ENCODE measurements at regions not wholly inside any gene's neighbourhood (a gene's known extent, or its start where the extent isn't known, plus 50 kb on each side); places are given as distances from the start of the nearest gene placed in this dataset.
A peak's percentile ranks its signal among the peaks of the same experiment; 100 is the strongest.

DNA sequence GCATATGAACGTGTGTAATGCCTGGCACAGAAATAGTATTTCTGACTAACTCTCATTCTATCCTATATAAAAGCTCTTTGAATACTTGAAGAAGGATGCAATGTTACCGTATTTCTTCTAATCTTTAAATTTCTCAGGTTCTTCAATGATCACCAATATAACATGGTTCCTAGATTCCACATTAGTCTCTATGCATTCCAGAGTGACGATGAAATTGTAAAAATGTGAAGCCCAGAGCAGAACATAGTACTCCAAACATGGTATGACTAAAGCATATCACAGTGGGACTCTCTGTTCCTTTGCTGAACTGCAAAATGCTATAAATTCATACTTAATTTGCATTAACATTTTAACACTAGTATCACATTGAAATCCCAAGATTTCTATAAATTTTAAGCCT is 877.6 kb upstream of the CHORDC1 start (continued):
- no peak for TF ChIP-seq RXRA (IDR thresholded peaks at IDR 0.05; ENCODE audit: borderline replicate concordance, low read depth)

DNA sequence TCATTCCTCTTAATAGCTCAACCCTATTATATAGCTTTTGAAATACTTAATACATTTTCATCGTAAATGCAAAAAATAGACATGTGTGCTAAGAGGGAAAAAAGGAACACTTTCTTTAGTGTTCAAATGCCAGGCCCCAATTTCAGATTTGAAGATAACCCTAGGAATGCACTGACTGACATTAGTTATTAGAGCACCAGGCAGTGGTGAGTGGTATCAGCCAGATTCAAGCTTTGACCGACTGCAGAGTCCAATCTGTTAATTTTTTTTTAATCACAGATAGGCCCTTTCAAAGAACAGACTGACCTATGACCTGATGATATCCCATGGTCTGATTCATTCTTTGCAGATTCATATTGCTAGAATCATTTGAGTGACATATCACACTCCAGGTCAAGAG is 874.2 kb upstream of the CHORDC1 start:
- H2AFZ ChIP-seq (ENCODE audit: low read depth) = no peak overlapping the region

DNA sequence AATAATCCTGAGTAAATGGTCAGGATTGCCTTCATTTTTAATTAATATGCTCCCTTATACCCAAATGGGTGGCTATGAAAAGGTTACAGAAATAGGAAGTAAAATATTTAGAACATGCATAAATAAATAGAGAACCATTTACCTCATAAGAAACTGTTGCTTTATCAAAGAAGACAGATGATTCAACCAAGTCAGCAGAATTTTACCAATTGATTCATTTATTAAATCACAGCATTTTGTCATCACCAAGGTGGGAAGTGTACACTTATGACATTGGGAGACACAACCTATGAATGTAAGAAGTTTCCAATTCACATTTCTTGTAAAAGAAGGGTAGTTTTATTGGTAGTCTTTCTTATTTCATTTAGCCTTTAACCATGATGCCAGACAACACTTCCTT is 870.3 kb upstream of the CHORDC1 start:
- Histone ChIP-seq H3K9ac (no peak overlapping the region), H3K9me2 (no peaks in the 10 kb centered on the region), H3K79me2 (ENCODE audit: insufficient read depth) (no peaks in the 10 kb centered on the region), H3K4me2 (no peak overlapping the region), H4K20me1 (ENCODE audit: insufficient read depth) (no peaks in the 10 kb centered on the region), H3K27me3 (ENCODE audit: insufficient read depth) (no peaks in the 10 kb centered on the region), H2AFZ (ENCODE audit: low read depth) (no peak overlapping the region), H3F3A (replicated peaks; ENCODE audit: insufficient read depth) (peaks cover 6% of the 10 kb centered on the region), H3K4me1 (ENCODE audit: control insufficient read depth in 1 of 2, insufficient read depth in 2 of 2, low read depth in 1 of 2, low read length in 1 of 2) (peaks cover 0 to 8% of the 10 kb centered on the region in 2 experiments; a peak in 1 of 4 replicates), H3K9me3 (no peaks in the 10 kb centered on the region), H3K4me3 (ENCODE audit: low read depth in 2 of 2, low read length in 1 of 2) (no peak overlapping the region), H3K27ac (ENCODE audit: low read depth in 2 of 2, low read length in 1 of 2) (no peak overlapping the region), H3K36me3 (replicated peaks in 1 of 2; ENCODE audit: control insufficient read depth in 1 of 2, insufficient read depth in 2 of 2, low read length in 1 of 2) (no peaks in the 10 kb centered on the region)
- POLR2A ChIA-PET = no interaction called here
- no peak for DNase-seq
- CTCF ChIA-PET = interaction anchor here (0.7 kb wide), 1 partner anchor 834 kb away, joined by 3 read pairs; no protein-coding TSS in a partner anchor
- TF ChIP-seq RAD21 (IDR thresholded peaks at IDR 0.05; ENCODE audit: low read length) (no peak), TCF12 (IDR thresholded peaks at IDR 0.05) (no peak), NFIC (IDR thresholded peaks at IDR 0.05; ENCODE audit: borderline replicate concordance) (no peak), YY1 (IDR thresholded peaks at IDR 0.05; ENCODE audit: low read depth) (no peak), CHD2 (IDR thresholded peaks at IDR 0.05; ENCODE audit: low read length, partially characterized antibody) (no peak), MXI1 (IDR thresholded peaks at IDR 0.05; ENCODE audit: low read depth, low read length) (no peak), ELF1 (IDR thresholded peaks at IDR 0.05) (no peak), EP300 (IDR thresholded peaks at IDR 0.05; ENCODE audit: borderline replicate concordance in 1 of 2, low read depth in 1 of 2, low read length in 1 of 2) (no peak), FOXM1 (IDR thresholded peaks at IDR 0.05; ENCODE audit: low read depth) (no peak), SIN3A (IDR thresholded peaks at IDR 0.05; ENCODE audit: borderline replicate concordance, low read depth, low read length) (no peak)
- TF ChIP-seq, protein P1, sequence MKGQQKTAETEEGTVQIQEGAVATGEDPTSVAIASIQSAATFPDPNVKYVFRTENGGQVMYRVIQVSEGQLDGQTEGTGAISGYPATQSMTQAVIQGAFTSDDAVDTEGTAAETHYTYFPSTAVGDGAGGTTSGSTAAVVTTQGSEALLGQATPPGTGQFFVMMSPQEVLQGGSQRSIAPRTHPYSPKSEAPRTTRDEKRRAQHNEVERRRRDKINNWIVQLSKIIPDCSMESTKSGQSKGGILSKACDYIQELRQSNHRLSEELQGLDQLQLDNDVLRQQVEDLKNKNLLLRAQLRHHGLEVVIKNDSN (IDR thresholded peaks at IDR 0.05; ENCODE audit: borderline replicate concordance, low read depth) = no peak
- TF ChIP-seq, protein P2, sequence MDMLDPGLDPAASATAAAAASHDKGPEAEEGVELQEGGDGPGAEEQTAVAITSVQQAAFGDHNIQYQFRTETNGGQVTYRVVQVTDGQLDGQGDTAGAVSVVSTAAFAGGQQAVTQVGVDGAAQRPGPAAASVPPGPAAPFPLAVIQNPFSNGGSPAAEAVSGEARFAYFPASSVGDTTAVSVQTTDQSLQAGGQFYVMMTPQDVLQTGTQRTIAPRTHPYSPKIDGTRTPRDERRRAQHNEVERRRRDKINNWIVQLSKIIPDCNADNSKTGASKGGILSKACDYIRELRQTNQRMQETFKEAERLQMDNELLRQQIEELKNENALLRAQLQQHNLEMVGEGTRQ (IDR thresholded peaks at IDR 0.05; ENCODE audit: borderline replicate concordance, low read depth, low read length) = no peak
- TF ChIP-seq, protein P3, sequence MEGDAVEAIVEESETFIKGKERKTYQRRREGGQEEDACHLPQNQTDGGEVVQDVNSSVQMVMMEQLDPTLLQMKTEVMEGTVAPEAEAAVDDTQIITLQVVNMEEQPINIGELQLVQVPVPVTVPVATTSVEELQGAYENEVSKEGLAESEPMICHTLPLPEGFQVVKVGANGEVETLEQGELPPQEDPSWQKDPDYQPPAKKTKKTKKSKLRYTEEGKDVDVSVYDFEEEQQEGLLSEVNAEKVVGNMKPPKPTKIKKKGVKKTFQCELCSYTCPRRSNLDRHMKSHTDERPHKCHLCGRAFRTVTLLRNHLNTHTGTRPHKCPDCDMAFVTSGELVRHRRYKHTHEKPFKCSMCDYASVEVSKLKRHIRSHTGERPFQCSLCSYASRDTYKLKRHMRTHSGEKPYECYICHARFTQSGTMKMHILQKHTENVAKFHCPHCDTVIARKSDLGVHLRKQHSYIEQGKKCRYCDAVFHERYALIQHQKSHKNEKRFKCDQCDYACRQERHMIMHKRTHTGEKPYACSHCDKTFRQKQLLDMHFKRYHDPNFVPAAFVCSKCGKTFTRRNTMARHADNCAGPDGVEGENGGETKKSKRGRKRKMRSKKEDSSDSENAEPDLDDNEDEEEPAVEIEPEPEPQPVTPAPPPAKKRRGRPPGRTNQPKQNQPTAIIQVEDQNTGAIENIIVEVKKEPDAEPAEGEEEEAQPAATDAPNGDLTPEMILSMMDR (IDR thresholded peaks at IDR 0.05) = no peak

More for the DNA sequence above, 874.2 kb upstream of the CHORDC1 start:
- Histone ChIP-seq H4K20me1 (ENCODE audit: insufficient read depth) (no peaks in the 10 kb centered on the region), H3K9ac (no peak overlapping the region), H3K9me3 (no peaks in the 10 kb centered on the region), H3K4me1 (ENCODE audit: control insufficient read depth in 1 of 2, insufficient read depth in 2 of 2, low read depth in 1 of 2, low read length in 1 of 2) (peaks cover 0 to 8% of the 10 kb centered on the region in 2 experiments; a peak in 2 of 4 replicates), H3K9me2 (no peaks in the 10 kb centered on the region), H3K36me3 (replicated peaks in 1 of 2; ENCODE audit: control insufficient read depth in 1 of 2, insufficient read depth in 2 of 2, low read length in 1 of 2) (no peaks in the 10 kb centered on the region), H3K4me2 (no peak overlapping the region; the same call in 1 of the 2 replicates), H3K27me3 (ENCODE audit: insufficient read depth) (no peaks in the 10 kb centered on the region), H3F3A (replicated peaks; ENCODE audit: insufficient read depth) (peaks cover 6% of the 10 kb centered on the region), H3K27ac (ENCODE audit: low read depth in 2 of 2, low read length in 1 of 2) (peak overlapping the region in 1 of 2 experiments; percentile 74; a peak in 1 of 4 replicates), H3K4me3 (ENCODE audit: low read depth in 2 of 2, low read length in 1 of 2) (no peak overlapping the region), H3K79me2 (ENCODE audit: insufficient read depth) (no peaks in the 10 kb centered on the region)
- POLR2A ChIA-PET = no interaction called here
- peak; percentile 27; the same call in 1 of the 2 replicates for TF ChIP-seq JUND (IDR thresholded peaks at IDR 0.05)
- TF ChIP-seq GATA2 (CRISPR knock-in tag; IDR thresholded peaks at IDR 0.05) = peak; percentile 47; the same call in 1 of the 2 replicates
- peak; percentile 10; the same call in 1 of the 2 replicates for TF ChIP-seq TEAD4 (IDR thresholded peaks at IDR 0.05; ENCODE audit: borderline replicate concordance, insufficient read depth)
- no peak for TF ChIP-seq POLR2AphosphoS5 (IDR thresholded peaks at IDR 0.05; ENCODE audit: low read depth, low read length)
- TF ChIP-seq EP300 (IDR thresholded peaks at IDR 0.05; ENCODE audit: borderline replicate concordance in 1 of 2, low read depth in 1 of 2, low read length in 1 of 2) = peak; percentile 55 to 75; a peak in 2 of 4 replicates
- TF ChIP-seq RCOR1 (IDR thresholded peaks at IDR 0.05; ENCODE audit: low read length) = peak; percentile 32; the same call in 1 of the 2 replicates
- TF ChIP-seq FOSL2 (IDR thresholded peaks at IDR 0.05; ENCODE audit: borderline replicate concordance, low read depth) = peak; percentile 2; the same call in 1 of the 2 replicates
- TF ChIP-seq TCF12 (IDR thresholded peaks at IDR 0.05) = peak; percentile 75
- TF ChIP-seq, protein P4, sequence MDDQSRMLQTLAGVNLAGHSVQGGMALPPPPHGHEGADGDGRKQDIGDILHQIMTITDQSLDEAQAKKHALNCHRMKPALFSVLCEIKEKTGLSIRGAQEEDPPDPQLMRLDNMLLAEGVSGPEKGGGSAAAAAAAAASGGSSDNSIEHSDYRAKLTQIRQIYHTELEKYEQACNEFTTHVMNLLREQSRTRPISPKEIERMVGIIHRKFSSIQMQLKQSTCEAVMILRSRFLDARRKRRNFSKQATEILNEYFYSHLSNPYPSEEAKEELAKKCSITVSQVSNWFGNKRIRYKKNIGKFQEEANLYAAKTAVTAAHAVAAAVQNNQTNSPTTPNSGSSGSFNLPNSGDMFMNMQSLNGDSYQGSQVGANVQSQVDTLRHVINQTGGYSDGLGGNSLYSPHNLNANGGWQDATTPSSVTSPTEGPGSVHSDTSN (IDR thresholded peaks at IDR 0.05) = peak; percentile 85
- TF ChIP-seq, protein P2 (IDR thresholded peaks at IDR 0.05; ENCODE audit: borderline replicate concordance, low read depth, low read length) = no peak
- DNase-seq = peak; percentile 21
- WGBS (ENCODE audit: low lambda C conversion rate) = 16% methylated on average over 2 of the region's 2 CpGs
- CTCF ChIA-PET = interaction anchor here (0.9 kb wide), 1 partner anchor 122 kb away, joined by 3 read pairs; no protein-coding TSS in a partner anchor

Measured in SK-N-SH (cell line).